Gastrocnemius medialis (tissue), 4 donors: ENCODE measurements at regions not wholly inside any gene's neighbourhood (a gene's known extent, or its start where the extent isn't known, plus 50 kb on each side); places are given as distances from the start of the nearest gene placed in this dataset.

Source experiments
- POLR2A ChIP-seq, 2 donors: fragments of 450-650 bp; IDR thresholded peaks; one replicate each; pipeline ENCODE4 v1.6.1; 2017; ENCODE audit warnings: antibody characterized with exemption in 2 of 2, mild to moderate bottlenecking in 2 of 2, moderate library complexity in 2 of 2
- TF ChIP-seq, protein P1 (sequence below), 5 experiments: fragments of 450-650 bp in 3 of 5; fragments of 200-600 bp in 2 of 5; sonication (generic) in 2 of 5; IDR thresholded peaks in 4 of 5; conservative IDR thresholded peaks in 1 of 5; 1 replicate in 4 of 5; 2 replicates in 1 of 5; pipeline ENCODE4 v1.5.1; 2016 to 2019; ENCODE audit warnings: antibody characterized with exemption in 5 of 5, mild to moderate bottlenecking in 3 of 5, moderate library complexity in 3 of 5

DNA sequence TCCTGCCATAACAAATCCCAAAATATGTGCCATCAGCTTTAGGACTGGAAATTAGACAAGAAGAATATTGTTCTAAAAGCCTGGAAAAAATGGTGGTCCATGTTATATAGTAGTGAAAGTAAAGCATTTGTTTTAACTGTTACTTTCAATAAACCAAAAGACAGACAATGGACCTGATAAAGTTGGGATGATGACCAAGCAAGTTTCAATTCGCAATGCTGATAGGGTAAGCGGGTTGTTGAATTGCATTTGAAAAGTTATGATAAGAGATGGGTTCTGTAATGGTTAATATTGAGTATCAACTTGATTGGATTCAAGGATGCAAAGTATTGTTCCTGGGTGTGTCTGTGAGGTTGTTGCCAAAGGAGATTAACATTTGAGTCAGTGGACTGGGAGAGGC, 131.9 kb upstream of the ZC3H12C start:
- TF ChIP-seq, protein P1, sequence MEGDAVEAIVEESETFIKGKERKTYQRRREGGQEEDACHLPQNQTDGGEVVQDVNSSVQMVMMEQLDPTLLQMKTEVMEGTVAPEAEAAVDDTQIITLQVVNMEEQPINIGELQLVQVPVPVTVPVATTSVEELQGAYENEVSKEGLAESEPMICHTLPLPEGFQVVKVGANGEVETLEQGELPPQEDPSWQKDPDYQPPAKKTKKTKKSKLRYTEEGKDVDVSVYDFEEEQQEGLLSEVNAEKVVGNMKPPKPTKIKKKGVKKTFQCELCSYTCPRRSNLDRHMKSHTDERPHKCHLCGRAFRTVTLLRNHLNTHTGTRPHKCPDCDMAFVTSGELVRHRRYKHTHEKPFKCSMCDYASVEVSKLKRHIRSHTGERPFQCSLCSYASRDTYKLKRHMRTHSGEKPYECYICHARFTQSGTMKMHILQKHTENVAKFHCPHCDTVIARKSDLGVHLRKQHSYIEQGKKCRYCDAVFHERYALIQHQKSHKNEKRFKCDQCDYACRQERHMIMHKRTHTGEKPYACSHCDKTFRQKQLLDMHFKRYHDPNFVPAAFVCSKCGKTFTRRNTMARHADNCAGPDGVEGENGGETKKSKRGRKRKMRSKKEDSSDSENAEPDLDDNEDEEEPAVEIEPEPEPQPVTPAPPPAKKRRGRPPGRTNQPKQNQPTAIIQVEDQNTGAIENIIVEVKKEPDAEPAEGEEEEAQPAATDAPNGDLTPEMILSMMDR (IDR thresholded peaks at IDR 0.05 in 4 of 5, conservative IDR thresholded peaks at IDR 0.05 in 1 of 5): no peak
- TF ChIP-seq POLR2A (IDR thresholded peaks at IDR 0.05): no peak
